ENCODE measurements at regions not wholly inside any gene's neighbourhood (a gene's known extent, or its start where the extent isn't known, plus 50 kb on each side); places are given as distances from the start of the nearest gene placed in this dataset.

- Mint-ChIP-seq H3K9me3 (ENCODE audit: unreplicated experiment) (peaks cover 1% of the 10 kb centered on the region), H3K27ac (ENCODE audit: unreplicated experiment) (no peak overlapping the region), H3K36me3 (ENCODE audit: unreplicated experiment) (no peaks in the 10 kb centered on the region), H3K4me3 (ENCODE audit: unreplicated experiment) (no peak overlapping the region), H3K27me3 (ENCODE audit: unreplicated experiment) (no peaks in the 10 kb centered on the region), H3K4me1 (ENCODE audit: low read depth, unreplicated experiment) (peaks cover 5% of the 10 kb centered on the region)
- TF ChIP-seq, protein P1, sequence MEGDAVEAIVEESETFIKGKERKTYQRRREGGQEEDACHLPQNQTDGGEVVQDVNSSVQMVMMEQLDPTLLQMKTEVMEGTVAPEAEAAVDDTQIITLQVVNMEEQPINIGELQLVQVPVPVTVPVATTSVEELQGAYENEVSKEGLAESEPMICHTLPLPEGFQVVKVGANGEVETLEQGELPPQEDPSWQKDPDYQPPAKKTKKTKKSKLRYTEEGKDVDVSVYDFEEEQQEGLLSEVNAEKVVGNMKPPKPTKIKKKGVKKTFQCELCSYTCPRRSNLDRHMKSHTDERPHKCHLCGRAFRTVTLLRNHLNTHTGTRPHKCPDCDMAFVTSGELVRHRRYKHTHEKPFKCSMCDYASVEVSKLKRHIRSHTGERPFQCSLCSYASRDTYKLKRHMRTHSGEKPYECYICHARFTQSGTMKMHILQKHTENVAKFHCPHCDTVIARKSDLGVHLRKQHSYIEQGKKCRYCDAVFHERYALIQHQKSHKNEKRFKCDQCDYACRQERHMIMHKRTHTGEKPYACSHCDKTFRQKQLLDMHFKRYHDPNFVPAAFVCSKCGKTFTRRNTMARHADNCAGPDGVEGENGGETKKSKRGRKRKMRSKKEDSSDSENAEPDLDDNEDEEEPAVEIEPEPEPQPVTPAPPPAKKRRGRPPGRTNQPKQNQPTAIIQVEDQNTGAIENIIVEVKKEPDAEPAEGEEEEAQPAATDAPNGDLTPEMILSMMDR (IDR thresholded peaks at IDR 0.05; ENCODE audit: partially characterized antibody, unreplicated experiment), result no peak
- DNase-seq, result no peak
Measured at GRCh38 chr2:66174491-66174890, 260.4 kb upstream of the MEIS1 start.

GRCh38 chr2:66173645-66174044 lies 261.3 kb upstream of the MEIS1 start:
- Mint-ChIP-seq H3K4me1 (ENCODE audit: low read depth, unreplicated experiment) (peaks cover 5% of the 10 kb centered on the region), H3K9me3 (ENCODE audit: unreplicated experiment) (peaks cover 1% of the 10 kb centered on the region), H3K27me3 (ENCODE audit: unreplicated experiment) (no peaks in the 10 kb centered on the region), H3K4me3 (ENCODE audit: unreplicated experiment) (no peak overlapping the region), H3K36me3 (ENCODE audit: unreplicated experiment) (no peaks in the 10 kb centered on the region), H3K27ac (ENCODE audit: unreplicated experiment) (no peak overlapping the region)
- no peak for DNase-seq
- TF ChIP-seq, protein P1 (IDR thresholded peaks at IDR 0.05; ENCODE audit: partially characterized antibody, unreplicated experiment), result no peak

GRCh38 chr2:66171530-66171929 lies 263.4 kb upstream of the MEIS1 start:
- H3K9me3 Mint-ChIP-seq (ENCODE audit: unreplicated experiment), result no peaks in the 10 kb centered on the region
- TF ChIP-seq, protein P1 (IDR thresholded peaks at IDR 0.05; ENCODE audit: partially characterized antibody, unreplicated experiment), result no peak
- H3K4me1 Mint-ChIP-seq (ENCODE audit: low read depth, unreplicated experiment), result peaks cover 5% of the 10 kb centered on the region
- no peak overlapping the region for H3K4me3 Mint-ChIP-seq (ENCODE audit: unreplicated experiment)
- H3K27me3 Mint-ChIP-seq (ENCODE audit: unreplicated experiment), result no peaks in the 10 kb centered on the region
- H3K27ac Mint-ChIP-seq (ENCODE audit: unreplicated experiment), result no peak overlapping the region
- DNase-seq, result no peak
- no peaks in the 10 kb centered on the region for H3K36me3 Mint-ChIP-seq (ENCODE audit: unreplicated experiment)

DNA sequence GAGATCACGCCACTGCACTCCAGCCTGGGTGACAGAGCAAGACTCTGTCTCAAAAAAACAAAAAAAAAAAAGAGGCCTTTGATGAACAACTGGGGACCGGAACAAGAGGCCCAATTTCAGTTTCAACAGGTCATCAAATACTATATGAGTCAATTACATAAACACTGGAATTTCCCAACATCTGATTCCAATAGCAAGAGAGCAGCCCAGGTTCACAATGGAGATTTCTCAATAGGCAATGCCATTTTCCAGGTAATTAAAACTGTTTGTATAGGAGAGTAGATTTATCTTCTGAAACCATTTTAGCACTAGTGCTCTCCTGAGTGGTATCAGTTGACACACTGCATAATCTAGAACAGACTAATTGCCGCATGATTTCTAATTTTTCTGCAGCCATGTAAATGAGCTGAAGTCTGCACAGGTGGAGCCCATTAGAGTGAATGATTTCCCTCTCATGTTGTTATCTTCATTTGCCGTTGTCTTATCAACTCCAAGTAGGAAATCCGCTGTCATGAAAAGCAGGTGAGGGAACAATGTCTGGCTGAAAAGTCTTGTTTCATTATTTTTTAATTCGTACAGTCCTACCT lies 264.1 kb upstream of the MEIS1 start:
- Mint-ChIP-seq H3K4me3 (ENCODE audit: unreplicated experiment) (no peak overlapping the region), H3K36me3 (ENCODE audit: unreplicated experiment) (no peaks in the 10 kb centered on the region), H3K27ac (ENCODE audit: unreplicated experiment) (no peak overlapping the region), H3K4me1 (ENCODE audit: low read depth, unreplicated experiment) (peaks cover 5% of the 10 kb centered on the region), H3K9me3 (ENCODE audit: unreplicated experiment) (no peaks in the 10 kb centered on the region), H3K27me3 (ENCODE audit: unreplicated experiment) (no peaks in the 10 kb centered on the region)
- TF ChIP-seq, protein P1 (IDR thresholded peaks at IDR 0.05; ENCODE audit: partially characterized antibody, unreplicated experiment), result no peak
- no peak for DNase-seq

GRCh38 chr2:66169076-66169475 lies 265.8 kb upstream of the MEIS1 start:
- TF ChIP-seq, protein P1 (IDR thresholded peaks at IDR 0.05; ENCODE audit: partially characterized antibody, unreplicated experiment), result no peak
- Mint-ChIP-seq H3K27ac (ENCODE audit: unreplicated experiment) (no peak overlapping the region), H3K36me3 (ENCODE audit: unreplicated experiment) (no peaks in the 10 kb centered on the region), H3K27me3 (ENCODE audit: unreplicated experiment) (no peaks in the 10 kb centered on the region), H3K9me3 (ENCODE audit: unreplicated experiment) (no peaks in the 10 kb centered on the region), H3K4me1 (ENCODE audit: low read depth, unreplicated experiment) (peaks cover 5% of the 10 kb centered on the region), H3K4me3 (ENCODE audit: unreplicated experiment) (no peak overlapping the region)
- no peak for DNase-seq

Data from glutamatergic neuron (in vitro differentiated cells).